ENCODE measurements at regions not wholly inside any gene's neighbourhood (a gene's known extent, or its start where the extent isn't known, plus 50 kb on each side); places are given as distances from the start of the nearest gene placed in this dataset.

GRCh38 chr13:104043184-104043583 is 977.0 kb upstream of the SLC10A2 start:
- H3K4ac ChIP-seq (replicated peaks; ENCODE audit: insufficient read length, low read depth, low read length), result no peak overlapping the region
- no peak overlapping the region for H3K14ac ChIP-seq (ENCODE audit: insufficient read length)
- peaks cover 0 to 2% of the 10 kb centered on the region in 2 experiments; a peak in 1 of 4 replicates for H3K9me3 ChIP-seq (ENCODE audit: insufficient read depth in 2 of 2, low read depth in 1 of 2, low read length in 1 of 2)
- H3K18ac ChIP-seq (ENCODE audit: extremely low read depth, low read length), result no peak overlapping the region
- H2BK5ac ChIP-seq (ENCODE audit: low read depth, low read length), result no peak overlapping the region
- H2BK15ac ChIP-seq (ENCODE audit: low read length), result no peak overlapping the region
- H3K27me3 ChIP-seq (replicated peaks in 1 of 4; ENCODE audit: control insufficient read depth in 3 of 4, extremely low read depth in 1 of 4, insufficient read depth in 3 of 4, low read length in 3 of 4), result no peaks in the 10 kb centered on the region
- no peak overlapping the region for H2BK20ac ChIP-seq (ENCODE audit: low read length)
- no peak overlapping the region for H3K4me2 ChIP-seq (ENCODE audit: insufficient read depth in 1 of 2, low read depth in 2 of 2, low read length in 2 of 2)
- H4K20me1 ChIP-seq (replicated peaks in 1 of 2; ENCODE audit: control insufficient read depth in 1 of 2, insufficient read depth in 2 of 2, low read length in 2 of 2), result no peaks in the 10 kb centered on the region
- FAIRE-seq (no peak), DNase-seq (ENCODE audit: low read depth in 1 of 2, low spot score in 2 of 2) (no peak)
- no peak overlapping the region for H3K27ac ChIP-seq (ENCODE audit: low read depth, low read length)
- H3K4me3 ChIP-seq (ENCODE audit: extremely low read depth in 1 of 4, insufficient read depth in 2 of 4, low read depth in 3 of 4, low read length in 4 of 4), result no peak overlapping the region
- 0 out of 2 replicates have a peak overlapping the region, but pooled peaks have one; percentile 42 for H2AFZ ChIP-seq (ENCODE audit: low read length)
- no peak overlapping the region for H3K56ac ChIP-seq (replicated peaks; ENCODE audit: insufficient read length, low read depth, low read length)
- no peaks in the 10 kb centered on the region for H3K23me2 ChIP-seq (ENCODE audit: low read depth, low read length)
- CTCF ChIA-PET (ENCODE audit: partially characterized antibody), result interaction anchor here (2.7 kb wide), 1 partner anchor 9 kb away, joined by 11 read pairs; no protein-coding TSS in a partner anchor
- H4K5ac ChIP-seq (ENCODE audit: insufficient read length, low read depth, low read length), result no peak overlapping the region
- 88% methylated on average over 2 of the region's 2 CpGs; no CpG with 5 or more reads in 1 of the 2 experiments for WGBS, 2 experiments (ENCODE audit: extremely low coverage in 1 of 2, insufficient coverage in 1 of 2, insufficient read length in 1 of 2, insufficient replicate concordance in 2 of 2, low coverage in 1 of 2, low lambda C conversion rate in 2 of 2, missing lambda C conversion rate in 1 of 2)
- no peak overlapping the region for H2AK5ac ChIP-seq (ENCODE audit: low read depth, low read length)
- no peaks in the 10 kb centered on the region for H3K79me1 ChIP-seq (ENCODE audit: low read depth, low read length)
- H3K9ac ChIP-seq (replicated peaks in 1 of 4; ENCODE audit: extremely low read depth in 1 of 4, low read depth in 3 of 4, low read length in 3 of 4), result no peak overlapping the region
- H4K91ac ChIP-seq (replicated peaks; ENCODE audit: insufficient read length, low read length), result no peak overlapping the region
- POLR2A ChIA-PET (ENCODE audit: partially characterized antibody), result no interaction called here
- no peak overlapping the region for H2BK120ac ChIP-seq (replicated peaks; ENCODE audit: low read depth, low read length)
- H3K36me3 ChIP-seq (ENCODE audit: control insufficient read depth in 2 of 4, insufficient read depth in 4 of 4, low read length in 3 of 4), result no peaks in the 10 kb centered on the region
- no peaks in the 10 kb centered on the region for H3K4me1 ChIP-seq (replicated peaks in 1 of 4; ENCODE audit: control insufficient read depth in 3 of 4, insufficient read depth in 4 of 4, low read length in 3 of 4)
- no peak overlapping the region for H4K8ac ChIP-seq (ENCODE audit: extremely low read depth, insufficient read depth, low read length)
- H3K23ac ChIP-seq (ENCODE audit: insufficient read length), result no peak overlapping the region
- no peak overlapping the region for H2BK12ac ChIP-seq (ENCODE audit: low read depth, low read length)
- H3K79me2 ChIP-seq (ENCODE audit: control insufficient read depth in 1 of 2, insufficient read depth in 2 of 2, low read length in 2 of 2), result no peaks in the 10 kb centered on the region
- TF ChIP-seq HDAC6 (IDR thresholded peaks at IDR 0.05; ENCODE audit: low read depth, low read length) (no peak), BRCA1 (IDR thresholded peaks at IDR 0.05; ENCODE audit: low read depth, low read length) (no peak), RNF2 (IDR thresholded peaks at IDR 0.05; ENCODE audit: borderline replicate concordance, low read depth, low read length, missing control alignments, poor library complexity, severe bottlenecking) (no peak), E2F6 (IDR thresholded peaks at IDR 0.05) (no peak), MAX (IDR thresholded peaks at IDR 0.05) (no peak), CTCF (IDR thresholded peaks at IDR 0.05; ENCODE audit: control extremely low read depth in 1 of 3, insufficient read depth in 1 of 3, low read depth in 1 of 3, low read length in 3 of 3) (no peak), POLR2A (IDR thresholded peaks at IDR 0.05; ENCODE audit: control extremely low read depth in 1 of 2, low read depth in 2 of 2, low read length in 2 of 2) (no peak), POLR2AphosphoS5 (IDR thresholded peaks at IDR 0.05; ENCODE audit: low read depth, low read length) (no peak), CREB1 (IDR thresholded peaks at IDR 0.05) (no peak), ATF2 (IDR thresholded peaks at IDR 0.05; ENCODE audit: low read length) (no peak)
